Lower leg skin (tissue), 3 donors: ENCODE measurements at regions not wholly inside any gene's neighbourhood (a gene's known extent, or its start where the extent isn't known, plus 50 kb on each side); places are given as distances from the start of the nearest gene placed in this dataset.

Experiments used
- CTCF ChIP-seq, 3 donors: fragments of 450-650 bp; IDR thresholded peaks; one replicate each; pipeline ENCODE4 v1.5.1; 2016; ENCODE audit warnings: antibody characterized with exemption in 3 of 3, mild to moderate bottlenecking in 3 of 3, moderate library complexity in 2 of 3
- POLR2A ChIP-seq, 2 donors: fragments of 450-650 bp; IDR thresholded peaks; one replicate each; pipeline ENCODE4 v1.6.1; 2016 to 2017; ENCODE audit warnings: antibody characterized with exemption in 2 of 2, mild to moderate bottlenecking in 1 of 2, moderate library complexity in 1 of 2

GRCh38 chr1:78304341-78304740, 186.4 kb upstream of the PTGFR start:
- TF ChIP-seq POLR2A (IDR thresholded peaks at IDR 0.05) (no peak), CTCF (IDR thresholded peaks at IDR 0.05) (no peak)
